ENCODE measurements at regions not wholly inside any gene's neighbourhood (a gene's known extent, or its start where the extent isn't known, plus 50 kb on each side); places are given as distances from the start of the nearest gene placed in this dataset.

GRCh38 chr11:27786864-27787263, 86.6 kb upstream of the BDNF start:
- ChIA-PET CTCF (interaction anchor here (1.1 kb wide), 1 partner anchor 35 kb away, joined by 3 read pairs; no protein-coding TSS in a partner anchor), POLR2A (no interaction called here)
- no peak for DNase-seq (ENCODE audit: extremely low spot score)
- TF ChIP-seq BHLHE40 (IDR thresholded peaks at IDR 0.05; ENCODE audit: borderline replicate concordance) (no peak), ZNF384 (IDR thresholded peaks at IDR 0.05) (no peak), PKNOX1 (IDR thresholded peaks at IDR 0.05) (no peak), LEF1 (IDR thresholded peaks at IDR 0.05; ENCODE audit: borderline replicate concordance) (no peak), TARDBP (IDR thresholded peaks at IDR 0.05) (no peak), FOXM1 (IDR thresholded peaks at IDR 0.05; ENCODE audit: borderline replicate concordance) (no peak), ELF4 (IDR thresholded peaks at IDR 0.05) (no peak), CTBP1 (IDR thresholded peaks at IDR 0.05; ENCODE audit: borderline replicate concordance) (no peak), SUZ12 (IDR thresholded peaks at IDR 0.05) (no peak), L3MBTL2 (conservative IDR thresholded peaks at IDR 0.05) (no peak), ARNT (IDR thresholded peaks at IDR 0.05) (no peak)

- POLR2A ChIA-PET, result no interaction called here
- TF ChIP-seq ELF4 (IDR thresholded peaks at IDR 0.05) (no peak), TARDBP (IDR thresholded peaks at IDR 0.05) (no peak), FOXK2 (IDR thresholded peaks at IDR 0.05) (no peak), ARNT (IDR thresholded peaks at IDR 0.05) (no peak), L3MBTL2 (conservative IDR thresholded peaks at IDR 0.05) (no peak), LEF1 (IDR thresholded peaks at IDR 0.05; ENCODE audit: borderline replicate concordance) (no peak), PKNOX1 (IDR thresholded peaks at IDR 0.05) (no peak), FOXM1 (IDR thresholded peaks at IDR 0.05; ENCODE audit: borderline replicate concordance) (no peak), NFRKB (IDR thresholded peaks at IDR 0.05) (no peak), ZNF384 (IDR thresholded peaks at IDR 0.05) (no peak), SP1 (IDR thresholded peaks at IDR 0.05) (no peak), CTBP1 (IDR thresholded peaks at IDR 0.05; ENCODE audit: borderline replicate concordance) (no peak), HDGF (IDR thresholded peaks at IDR 0.05; ENCODE audit: borderline replicate concordance) (no peak), FOXA1 (IDR thresholded peaks at IDR 0.05) (no peak), SUZ12 (IDR thresholded peaks at IDR 0.05) (no peak), BHLHE40 (IDR thresholded peaks at IDR 0.05; ENCODE audit: borderline replicate concordance) (no peak)
- CTCF ChIA-PET, result interaction anchor here (1.1 kb wide), 1 partner anchor 36 kb away, joined by 3 read pairs; no protein-coding TSS in a partner anchor
- DNase-seq (ENCODE audit: extremely low spot score), result no peak
Measured at GRCh38 chr11:27786331-27786730, 86.1 kb upstream of the BDNF start.

GRCh38 chr11:27783701-27784355, 83.6 kb upstream of the BDNF start:
- CTCF ChIA-PET, result no interaction called here

DNA sequence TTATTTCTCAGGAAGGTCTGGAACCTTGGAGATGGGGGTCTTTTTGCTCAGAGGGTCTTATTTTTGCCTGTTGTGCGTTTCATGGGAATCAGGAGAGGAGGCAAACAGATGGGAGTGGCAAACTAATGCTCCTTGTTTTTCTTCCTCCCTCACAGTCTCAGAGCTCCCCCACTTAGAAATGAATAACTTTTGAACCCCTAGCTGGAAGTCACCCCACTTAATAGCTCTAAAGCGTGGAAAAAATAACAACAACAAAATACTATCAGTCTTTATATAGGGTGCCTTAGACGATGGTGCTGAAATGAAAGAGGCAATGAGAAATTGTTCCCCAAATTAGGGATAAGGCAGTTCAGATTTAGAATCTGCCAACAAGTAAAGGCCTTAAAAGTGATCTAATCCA, 76.8 kb upstream of the BDNF start:
- no peak for DNase-seq (ENCODE audit: extremely low spot score)
- POLR2A ChIA-PET, result no interaction called here

More at GRCh38 chr11:27783701-27784355, 83.6 kb upstream of the BDNF start:
- no peak for DNase-seq (ENCODE audit: extremely low spot score)
- TF ChIP-seq ELF4 (IDR thresholded peaks at IDR 0.05) (no peak), SUZ12 (IDR thresholded peaks at IDR 0.05) (no peak), L3MBTL2 (conservative IDR thresholded peaks at IDR 0.05) (no peak), SP1 (IDR thresholded peaks at IDR 0.05) (no peak), ARNT (IDR thresholded peaks at IDR 0.05) (no peak), LEF1 (IDR thresholded peaks at IDR 0.05; ENCODE audit: borderline replicate concordance) (no peak)
- POLR2A ChIA-PET, result no interaction called here

DNA sequence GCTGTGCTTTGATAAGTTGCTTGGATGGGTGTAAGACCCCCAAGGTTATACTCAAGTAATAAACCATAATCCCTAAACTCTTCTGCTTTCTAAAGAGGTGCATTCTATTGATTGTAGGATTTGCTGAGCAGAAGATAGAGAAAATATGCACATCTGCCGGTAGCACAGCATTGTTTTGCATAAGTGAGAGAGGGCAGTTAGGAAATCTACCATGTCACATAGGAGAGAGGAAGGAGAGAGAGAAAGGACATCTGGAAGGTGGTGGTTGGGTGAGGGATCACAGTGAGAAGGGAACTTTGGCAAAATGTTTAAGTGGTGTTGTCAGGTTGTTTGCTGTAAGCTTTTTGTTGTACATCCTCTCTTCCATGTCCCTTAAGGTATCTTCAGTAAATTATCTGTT, 73.6 kb upstream of the BDNF start:
- TF ChIP-seq L3MBTL2 (conservative IDR thresholded peaks at IDR 0.05) (no peak), NFRKB (IDR thresholded peaks at IDR 0.05) (no peak), ARNT (IDR thresholded peaks at IDR 0.05) (no peak), FOXA1 (IDR thresholded peaks at IDR 0.05) (no peak)
- DNase-seq (ENCODE audit: extremely low spot score), result no peak
- POLR2A ChIA-PET, result no interaction called here
- CTCF ChIA-PET, result no interaction called here

More for the DNA sequence above, 76.8 kb upstream of the BDNF start:
- CTCF ChIA-PET, result no interaction called here
- no peak for TF ChIP-seq TARDBP (IDR thresholded peaks at IDR 0.05)
- no peak for TF ChIP-seq SP1 (IDR thresholded peaks at IDR 0.05)

DNA sequence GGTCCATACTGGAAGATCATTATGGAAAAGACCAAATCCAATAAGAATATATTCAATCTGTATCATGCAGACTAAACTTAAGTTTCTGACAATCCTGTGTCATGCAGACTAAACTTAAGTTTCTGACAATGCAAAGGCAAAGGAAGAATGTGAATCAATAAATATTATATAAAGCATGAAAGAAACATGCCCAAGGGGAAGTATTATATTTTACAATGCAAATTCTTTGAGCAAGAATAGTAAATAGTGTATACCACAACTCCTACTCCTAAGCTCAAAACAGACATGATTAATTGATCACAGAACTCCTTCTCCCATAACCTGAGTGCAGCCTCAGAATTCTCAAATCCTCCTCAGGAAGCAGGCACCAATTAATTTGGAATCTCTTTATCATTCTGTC, 71.3 kb upstream of the BDNF start:
- ChIA-PET POLR2A (no interaction called here), CTCF (no interaction called here)
- no peak for DNase-seq (ENCODE audit: extremely low spot score)
- TF ChIP-seq ARNT (IDR thresholded peaks at IDR 0.05), result no peak
- no peak for TF ChIP-seq PKNOX1 (IDR thresholded peaks at IDR 0.05)
- no peak for TF ChIP-seq TARDBP (IDR thresholded peaks at IDR 0.05)
- TF ChIP-seq CTBP1 (IDR thresholded peaks at IDR 0.05; ENCODE audit: borderline replicate concordance), result no peak
- no peak for TF ChIP-seq BHLHE40 (IDR thresholded peaks at IDR 0.05; ENCODE audit: borderline replicate concordance)
- TF ChIP-seq SP1 (IDR thresholded peaks at IDR 0.05), result no peak
- no peak for TF ChIP-seq NFRKB (IDR thresholded peaks at IDR 0.05)
- no peak for TF ChIP-seq L3MBTL2 (conservative IDR thresholded peaks at IDR 0.05)

GRCh38 chr11:27770576-27770975, 70.3 kb upstream of the BDNF start:
- TF ChIP-seq TARDBP (IDR thresholded peaks at IDR 0.05) (no peak), BHLHE40 (IDR thresholded peaks at IDR 0.05; ENCODE audit: borderline replicate concordance) (no peak), ARNT (IDR thresholded peaks at IDR 0.05) (no peak), FOXM1 (IDR thresholded peaks at IDR 0.05; ENCODE audit: borderline replicate concordance) (no peak), CTBP1 (IDR thresholded peaks at IDR 0.05; ENCODE audit: borderline replicate concordance) (no peak), SUZ12 (IDR thresholded peaks at IDR 0.05) (no peak), SP1 (IDR thresholded peaks at IDR 0.05) (no peak), L3MBTL2 (conservative IDR thresholded peaks at IDR 0.05) (no peak), LEF1 (IDR thresholded peaks at IDR 0.05; ENCODE audit: borderline replicate concordance) (no peak), ZNF384 (IDR thresholded peaks at IDR 0.05) (no peak), NFRKB (IDR thresholded peaks at IDR 0.05) (no peak)
- DNase-seq (ENCODE audit: extremely low spot score), result no peak
- ChIA-PET POLR2A (no interaction called here), CTCF (no interaction called here)
